ENCODE measurements at regions not wholly inside any gene's neighbourhood (a gene's known extent, or its start where the extent isn't known, plus 50 kb on each side); places are given as distances from the start of the nearest gene placed in this dataset.

- TF ChIP-seq CTCF (IDR thresholded peaks at IDR 0.05 in 8 of 11, conservative IDR thresholded peaks at IDR 0.05 in 3 of 11): no peak
- TF ChIP-seq POLR2A (IDR thresholded peaks at IDR 0.05): no peak
Observed at GRCh38 chr14:61619494-61619893, 75.8 kb upstream of the HIF1A start.

Measured in spleen (tissue), 7 donors.